Coronary artery (tissue), 2 donors: ENCODE measurements at regions not wholly inside any gene's neighbourhood (a gene's known extent, or its start where the extent isn't known, plus 50 kb on each side); places are given as distances from the start of the nearest gene placed in this dataset.

Experiments used
- DNase-seq: peaks from one replicate; pipeline ENCODE4 v3.0.0-alpha.2; 2017; ENCODE audit warnings: low spot score
- H3K27ac ChIP-seq, 2 donors: fragments of 200-600 bp; sonication (generic); one replicate each; pipeline ENCODE4 v1.5.1; 2016 to 2019
- H3K4me3 ChIP-seq: fragments of 200-600 bp; sonication (generic); 2 replicates; pipeline ENCODE4 v1.5.1; 2016; ENCODE audit warnings: mild to moderate bottlenecking, moderate library complexity
- TF ChIP-seq, protein P1 (sequence below): fragments of 200-600 bp; sonication (generic); IDR thresholded peaks from one replicate; pipeline ENCODE4 v1.5.1; 2019; ENCODE audit warnings: antibody characterized with exemption

DNA sequence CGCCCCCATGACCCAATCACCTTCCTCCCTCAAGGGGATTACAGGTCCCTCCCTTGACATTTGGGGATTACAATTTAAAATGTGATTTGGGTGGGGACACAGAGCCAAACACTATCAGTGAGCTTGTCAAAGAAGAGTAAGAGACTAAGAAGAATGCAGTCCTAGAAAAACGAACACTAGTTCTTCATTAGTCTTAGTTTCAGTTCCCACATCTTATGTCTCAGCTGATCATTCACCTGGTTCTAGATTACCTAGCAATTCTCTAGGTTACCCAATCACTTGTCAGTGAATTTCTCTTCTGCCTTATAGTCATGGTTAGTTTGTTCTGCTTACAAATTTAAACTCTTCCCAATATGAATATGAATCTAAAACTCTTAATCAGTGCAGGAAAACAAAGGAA is 251.5 kb downstream of the COX7C start:
- TF ChIP-seq, protein P1, sequence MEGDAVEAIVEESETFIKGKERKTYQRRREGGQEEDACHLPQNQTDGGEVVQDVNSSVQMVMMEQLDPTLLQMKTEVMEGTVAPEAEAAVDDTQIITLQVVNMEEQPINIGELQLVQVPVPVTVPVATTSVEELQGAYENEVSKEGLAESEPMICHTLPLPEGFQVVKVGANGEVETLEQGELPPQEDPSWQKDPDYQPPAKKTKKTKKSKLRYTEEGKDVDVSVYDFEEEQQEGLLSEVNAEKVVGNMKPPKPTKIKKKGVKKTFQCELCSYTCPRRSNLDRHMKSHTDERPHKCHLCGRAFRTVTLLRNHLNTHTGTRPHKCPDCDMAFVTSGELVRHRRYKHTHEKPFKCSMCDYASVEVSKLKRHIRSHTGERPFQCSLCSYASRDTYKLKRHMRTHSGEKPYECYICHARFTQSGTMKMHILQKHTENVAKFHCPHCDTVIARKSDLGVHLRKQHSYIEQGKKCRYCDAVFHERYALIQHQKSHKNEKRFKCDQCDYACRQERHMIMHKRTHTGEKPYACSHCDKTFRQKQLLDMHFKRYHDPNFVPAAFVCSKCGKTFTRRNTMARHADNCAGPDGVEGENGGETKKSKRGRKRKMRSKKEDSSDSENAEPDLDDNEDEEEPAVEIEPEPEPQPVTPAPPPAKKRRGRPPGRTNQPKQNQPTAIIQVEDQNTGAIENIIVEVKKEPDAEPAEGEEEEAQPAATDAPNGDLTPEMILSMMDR, result no peak

GRCh38 chr5:86875539-86875938 is 257.8 kb downstream of the COX7C start:
- Histone ChIP-seq H3K4me3 (no peak overlapping the region), H3K27ac (no peak overlapping the region)
- TF ChIP-seq, protein P1, result no peak
- DNase-seq, result no peak

More for the DNA sequence above, 251.5 kb downstream of the COX7C start:
- H3K4me3 ChIP-seq, result no peak overlapping the region
- DNase-seq, result no peak
- no peak overlapping the region for H3K27ac ChIP-seq

DNA sequence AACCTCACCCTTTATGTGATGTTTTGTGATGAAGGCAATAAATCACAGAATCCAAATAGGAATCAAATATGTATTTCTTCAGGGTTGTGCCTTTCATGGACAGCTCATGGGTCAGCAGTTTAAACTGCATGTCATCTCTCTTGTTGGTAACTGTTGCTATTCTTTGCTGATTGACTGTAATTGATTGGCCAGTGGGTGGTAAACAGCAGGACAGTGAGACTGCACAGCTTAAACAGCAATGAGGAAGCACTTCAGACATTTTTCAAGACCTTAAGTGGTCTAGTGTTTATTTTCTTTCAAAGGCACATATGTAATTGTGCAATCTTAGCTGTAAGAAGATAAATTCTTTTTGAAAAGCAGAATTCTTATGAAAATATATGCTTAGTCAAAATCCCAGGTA is 260.5 kb downstream of the COX7C start:
- Histone ChIP-seq H3K4me3 (no peak overlapping the region), H3K27ac (no peak overlapping the region)
- TF ChIP-seq, protein P1, result no peak
- no peak for DNase-seq

GRCh38 chr5:86879086-86879485 is 261.3 kb downstream of the COX7C start:
- H3K4me3 ChIP-seq, result no peak overlapping the region
- TF ChIP-seq, protein P1, result no peak
- H3K27ac ChIP-seq, result no peak overlapping the region
- no peak for DNase-seq

- no peak overlapping the region for H3K27ac ChIP-seq
- DNase-seq, result no peak
- TF ChIP-seq, protein P1, result no peak
- H3K4me3 ChIP-seq, result no peak overlapping the region
These were observed 262.6 kb downstream of the COX7C start for GRCh38 chr5:86880344-86880743.

- no peak for DNase-seq
- Histone ChIP-seq H3K4me3 (no peak overlapping the region), H3K27ac (no peak overlapping the region)
- TF ChIP-seq, protein P1, result peak; percentile 28
These were observed 263.2 kb downstream of the COX7C start for GRCh38 chr5:86880785-86881492.

DNA sequence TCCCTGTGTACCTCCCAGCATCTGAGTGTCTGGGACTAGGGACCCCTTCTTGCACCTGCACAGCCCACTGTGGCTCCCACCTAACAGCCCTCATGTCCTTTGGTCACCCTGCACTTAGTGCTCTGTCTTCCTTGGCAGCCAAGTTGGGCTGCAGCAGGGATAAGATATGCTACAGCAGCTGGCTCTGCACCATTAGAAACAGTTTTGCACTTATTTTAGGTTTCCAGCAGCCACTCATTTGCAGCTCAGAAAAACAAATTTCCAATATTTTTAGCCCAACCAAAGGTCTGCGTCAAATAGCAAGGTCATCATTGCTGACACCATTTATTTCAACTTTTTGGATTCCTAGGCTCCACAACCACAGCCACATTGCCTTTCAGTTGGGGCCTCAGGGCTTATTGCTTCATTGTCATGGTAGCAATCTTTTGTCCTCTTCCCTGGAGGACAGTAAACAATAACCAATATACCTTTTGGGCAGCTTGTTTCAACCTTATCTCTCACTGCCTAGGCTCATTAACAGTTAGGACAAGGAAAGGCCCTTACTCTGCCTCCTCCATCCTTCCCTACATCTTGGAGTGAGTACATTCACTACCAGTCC is 263.9 kb downstream of the COX7C start:
- no peak overlapping the region for H3K27ac ChIP-seq
- TF ChIP-seq, protein P1, result no peak

More for the DNA sequence above, 263.9 kb downstream of the COX7C start:
- DNase-seq, result no peak
- no peak overlapping the region for H3K4me3 ChIP-seq
